ENCODE measurements at regions not wholly inside any gene's neighbourhood (a gene's known extent, or its start where the extent isn't known, plus 50 kb on each side); places are given as distances from the start of the nearest gene placed in this dataset.

GRCh38 chr3:161156936-161157335, 51.8 kb upstream of the B3GALNT1 start:
- no peak for DNase-seq (ENCODE audit: low read depth)

- no peak for DNase-seq (ENCODE audit: low read depth)
Observed at GRCh38 chr3:161161603-161162002, 56.5 kb upstream of the B3GALNT1 start.

- DNase-seq (ENCODE audit: low read depth): peak; percentile 94
Observed at GRCh38 chr3:161163297-161163696, 57.8 kb upstream of the NMD3 start.

- no peak for DNase-seq (ENCODE audit: low read depth)
Observed at GRCh38 chr3:161166051-161166450, 55.1 kb upstream of the NMD3 start.

- DNase-seq (ENCODE audit: low read depth): peak; percentile 80
Observed at GRCh38 chr3:161171113-161171512, 50.0 kb upstream of the NMD3 start.

All from ELR (cell line).